ENCODE measurements at regions not wholly inside any gene's neighbourhood (a gene's known extent, or its start where the extent isn't known, plus 50 kb on each side); places are given as distances from the start of the nearest gene placed in this dataset.

GRCh38 chr12:115354007-115354890, 670.3 kb upstream of the TBX3 start:
- Histone ChIP-seq H3K4me3 (ENCODE audit: low read depth in 2 of 2, low read length in 1 of 2) (peak overlapping the region; percentile 34 to 50; a peak in 3 of 4 replicates), H3F3A (replicated peaks; ENCODE audit: insufficient read depth) (no peaks in the 10 kb centered on the region), H2AFZ (ENCODE audit: low read depth) (peak overlapping the region; percentile 58), H3K4me2 (peak overlapping the region; percentile 70), H3K27ac (ENCODE audit: low read depth in 2 of 2, low read length in 1 of 2) (peak overlapping the region; percentile 26 to 92; a peak in 3 of 4 replicates), H3K9me3 (no peaks in the 10 kb centered on the region), H3K36me3 (replicated peaks in 1 of 2; ENCODE audit: control insufficient read depth in 1 of 2, insufficient read depth in 2 of 2, low read length in 1 of 2) (no peaks in the 10 kb centered on the region), H3K27me3 (ENCODE audit: insufficient read depth) (no peaks in the 10 kb centered on the region), H4K20me1 (ENCODE audit: insufficient read depth) (no peaks in the 10 kb centered on the region), H3K4me1 (ENCODE audit: control insufficient read depth in 1 of 2, insufficient read depth in 2 of 2, low read depth in 1 of 2, low read length in 1 of 2) (peaks cover 0 to 9% of the 10 kb centered on the region in 2 experiments; a peak in 2 of 4 replicates), H3K9me2 (no peaks in the 10 kb centered on the region), H3K79me2 (ENCODE audit: insufficient read depth) (no peaks in the 10 kb centered on the region), H3K9ac (peak overlapping the region; percentile 76)
- WGBS (ENCODE audit: low lambda C conversion rate), result 16% methylated on average over 6 of the region's 6 CpGs
- DNase-seq, result no peak
- ChIA-PET POLR2A (no interaction called here), CTCF (interaction anchor here (0.9 kb wide), 1 partner anchor 394 kb away, joined by 3 read pairs; no protein-coding TSS in a partner anchor)
- TF ChIP-seq RXRA (IDR thresholded peaks at IDR 0.05; ENCODE audit: borderline replicate concordance, low read depth), result peak; percentile 38; the same call in 1 of the 2 replicates
- no peak for TF ChIP-seq SIN3A (IDR thresholded peaks at IDR 0.05; ENCODE audit: borderline replicate concordance, low read depth, low read length)
- TF ChIP-seq JUND (IDR thresholded peaks at IDR 0.05), result peak; percentile 91
- no peak for TF ChIP-seq RFX5 (IDR thresholded peaks at IDR 0.05; ENCODE audit: low read length)
- TF ChIP-seq YY1 (IDR thresholded peaks at IDR 0.05; ENCODE audit: low read depth), result no peak
- peak; percentile 58; the same call in 1 of the 2 replicates for TF ChIP-seq TAF1 (IDR thresholded peaks at IDR 0.05; ENCODE audit: borderline replicate concordance, low read depth, low read length)
- peak; percentile 62 for TF ChIP-seq TCF12 (IDR thresholded peaks at IDR 0.05)
- peak; percentile 92 for TF ChIP-seq FOSL2 (IDR thresholded peaks at IDR 0.05; ENCODE audit: borderline replicate concordance, low read depth)
- TF ChIP-seq ZBTB33 (IDR thresholded peaks at IDR 0.05; ENCODE audit: borderline replicate concordance, low read depth), result no peak
- no peak for TF ChIP-seq NRF1 (IDR thresholded peaks at IDR 0.05; ENCODE audit: low read depth, low read length)
- no peak for TF ChIP-seq GABPA (IDR thresholded peaks at IDR 0.05; ENCODE audit: low read depth)
- TF ChIP-seq MEF2A (IDR thresholded peaks at IDR 0.05; ENCODE audit: borderline replicate concordance, low read depth), result no peak
- no peak for TF ChIP-seq FOXM1 (IDR thresholded peaks at IDR 0.05; ENCODE audit: low read depth)
- TF ChIP-seq USF2 (IDR thresholded peaks at IDR 0.05; ENCODE audit: borderline replicate concordance, low read depth, low read length), result no peak
- no peak for TF ChIP-seq TEAD4 (IDR thresholded peaks at IDR 0.05; ENCODE audit: borderline replicate concordance, insufficient read depth)
- peak in 1 of 2 experiments; percentile 71; a peak in 1 of 4 replicates for TF ChIP-seq EP300 (IDR thresholded peaks at IDR 0.05; ENCODE audit: borderline replicate concordance in 1 of 2, low read depth in 1 of 2, low read length in 1 of 2)
- TF ChIP-seq, protein P1, sequence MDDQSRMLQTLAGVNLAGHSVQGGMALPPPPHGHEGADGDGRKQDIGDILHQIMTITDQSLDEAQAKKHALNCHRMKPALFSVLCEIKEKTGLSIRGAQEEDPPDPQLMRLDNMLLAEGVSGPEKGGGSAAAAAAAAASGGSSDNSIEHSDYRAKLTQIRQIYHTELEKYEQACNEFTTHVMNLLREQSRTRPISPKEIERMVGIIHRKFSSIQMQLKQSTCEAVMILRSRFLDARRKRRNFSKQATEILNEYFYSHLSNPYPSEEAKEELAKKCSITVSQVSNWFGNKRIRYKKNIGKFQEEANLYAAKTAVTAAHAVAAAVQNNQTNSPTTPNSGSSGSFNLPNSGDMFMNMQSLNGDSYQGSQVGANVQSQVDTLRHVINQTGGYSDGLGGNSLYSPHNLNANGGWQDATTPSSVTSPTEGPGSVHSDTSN (IDR thresholded peaks at IDR 0.05), result peak; percentile 42; the same call in 1 of the 2 replicates
- no peak for TF ChIP-seq RAD21 (IDR thresholded peaks at IDR 0.05; ENCODE audit: low read length)
- TF ChIP-seq GATA2 (CRISPR knock-in tag; IDR thresholded peaks at IDR 0.05), result no peak
- peak; percentile 50; the same call in 1 of the 2 replicates for TF ChIP-seq MAX (IDR thresholded peaks at IDR 0.05; ENCODE audit: low read depth)
- TF ChIP-seq CHD2 (IDR thresholded peaks at IDR 0.05; ENCODE audit: low read length, partially characterized antibody), result no peak
- TF ChIP-seq MXI1 (IDR thresholded peaks at IDR 0.05; ENCODE audit: low read depth, low read length), result no peak
- TF ChIP-seq EZH2phosphoT487 (IDR thresholded peaks at IDR 0.05; ENCODE audit: borderline replicate concordance, low read depth), result no peak
- TF ChIP-seq, protein P2, sequence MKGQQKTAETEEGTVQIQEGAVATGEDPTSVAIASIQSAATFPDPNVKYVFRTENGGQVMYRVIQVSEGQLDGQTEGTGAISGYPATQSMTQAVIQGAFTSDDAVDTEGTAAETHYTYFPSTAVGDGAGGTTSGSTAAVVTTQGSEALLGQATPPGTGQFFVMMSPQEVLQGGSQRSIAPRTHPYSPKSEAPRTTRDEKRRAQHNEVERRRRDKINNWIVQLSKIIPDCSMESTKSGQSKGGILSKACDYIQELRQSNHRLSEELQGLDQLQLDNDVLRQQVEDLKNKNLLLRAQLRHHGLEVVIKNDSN (IDR thresholded peaks at IDR 0.05; ENCODE audit: borderline replicate concordance, low read depth), result no peak
- no peak for TF ChIP-seq RCOR1 (IDR thresholded peaks at IDR 0.05; ENCODE audit: low read length)

Measured in SK-N-SH (cell line).